Osteocyte (in vitro differentiated cells): ENCODE measurements at regions not wholly inside any gene's neighbourhood (a gene's known extent, or its start where the extent isn't known, plus 50 kb on each side); places are given as distances from the start of the nearest gene placed in this dataset.

Source experiments
- DNase-seq: peaks from one replicate; pipeline ENCODE4 v3.0.0; 2021; ENCODE audit warnings: mixed read lengths; ENCODE audit not compliant: unreplicated experiment; ENCODE audit errors: extremely low spot score
- H3K27ac Mint-ChIP-seq: one replicate; pipeline ENCODE4 v1.8.0; 2021; ENCODE audit warnings: mild to moderate bottlenecking, mixed read lengths; ENCODE audit not compliant: unreplicated experiment
- H3K27me3 Mint-ChIP-seq: one replicate; pipeline ENCODE4 v1.8.0; 2021; ENCODE audit warnings: mixed read lengths; ENCODE audit not compliant: unreplicated experiment
- H3K36me3 Mint-ChIP-seq: one replicate; pipeline ENCODE4 v1.8.0; 2021; ENCODE audit warnings: mixed read lengths; ENCODE audit not compliant: unreplicated experiment
- H3K4me1 Mint-ChIP-seq: one replicate; pipeline ENCODE4 v1.8.0; 2021; ENCODE audit warnings: mixed read lengths; ENCODE audit not compliant: unreplicated experiment
- H3K4me3 Mint-ChIP-seq: one replicate; pipeline ENCODE4 v1.8.0; 2021; ENCODE audit warnings: mild to moderate bottlenecking, moderate library complexity, mixed read lengths; ENCODE audit not compliant: unreplicated experiment
- H3K9me3 Mint-ChIP-seq: one replicate; pipeline ENCODE4 v1.8.0; 2021; ENCODE audit warnings: mixed read lengths; ENCODE audit not compliant: unreplicated experiment
- CTCF ChIP-seq: fragments of 200-600 bp; sonication (generic); IDR thresholded peaks from 2 replicates; pipeline ENCODE4 v1.5.0; 2021; ENCODE audit warnings: antibody characterized with exemption, mild to moderate bottlenecking, moderate library complexity

DNA sequence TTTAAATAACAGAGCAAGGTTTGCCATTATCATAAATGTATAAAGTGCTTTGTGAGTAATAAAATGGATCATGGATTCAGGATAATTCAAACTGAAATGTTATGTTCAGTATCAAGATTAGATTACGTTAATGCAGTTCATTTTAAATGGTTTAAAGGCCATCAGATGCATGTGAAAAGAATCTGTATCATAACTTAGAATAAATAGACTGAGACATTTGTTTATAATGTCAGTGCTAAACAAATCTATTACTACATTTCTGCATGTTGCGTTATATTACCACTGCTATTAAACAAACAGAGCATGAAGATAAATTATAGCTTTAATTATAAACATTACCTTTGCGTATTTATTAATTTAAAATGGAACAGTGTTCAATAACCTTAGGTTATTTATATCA, 160.2 kb downstream of the TOX3 start:
- no peaks in the 10 kb centered on the region for H3K36me3 Mint-ChIP-seq
- no peaks in the 10 kb centered on the region for H3K4me1 Mint-ChIP-seq
- no peak for DNase-seq
- no peak overlapping the region for H3K4me3 Mint-ChIP-seq
- no peak overlapping the region for H3K27ac Mint-ChIP-seq
- peaks cover 7% of the 10 kb centered on the region for H3K27me3 Mint-ChIP-seq
- no peaks in the 10 kb centered on the region for H3K9me3 Mint-ChIP-seq
- no peak for TF ChIP-seq CTCF

DNA sequence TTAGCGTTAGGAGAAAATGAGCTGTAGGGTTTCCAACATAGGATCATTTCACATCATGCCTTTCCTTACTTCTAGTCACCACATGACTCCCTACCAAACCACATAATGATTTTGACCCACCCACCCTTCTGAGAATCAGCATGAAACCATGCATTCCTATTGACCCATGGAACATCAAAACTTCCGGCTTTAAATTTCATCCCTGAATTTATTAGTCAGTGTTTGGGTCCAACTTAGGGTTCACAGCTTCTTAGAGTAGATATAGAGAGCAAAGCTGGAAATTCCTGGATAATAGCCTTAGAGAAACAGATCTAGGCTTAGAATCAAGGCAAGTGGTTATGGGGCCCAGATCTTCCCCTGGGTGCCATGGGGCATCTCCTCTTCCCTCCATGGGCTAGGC, 162.6 kb downstream of the TOX3 start:
- no peak for TF ChIP-seq CTCF
- Mint-ChIP-seq H3K4me3 (no peak overlapping the region), H3K4me1 (no peaks in the 10 kb centered on the region), H3K27me3 (peaks cover 1% of the 10 kb centered on the region), H3K27ac (no peak overlapping the region), H3K9me3 (peaks cover under 1% of the 10 kb centered on the region), H3K36me3 (no peaks in the 10 kb centered on the region)
- no peak for DNase-seq

DNA sequence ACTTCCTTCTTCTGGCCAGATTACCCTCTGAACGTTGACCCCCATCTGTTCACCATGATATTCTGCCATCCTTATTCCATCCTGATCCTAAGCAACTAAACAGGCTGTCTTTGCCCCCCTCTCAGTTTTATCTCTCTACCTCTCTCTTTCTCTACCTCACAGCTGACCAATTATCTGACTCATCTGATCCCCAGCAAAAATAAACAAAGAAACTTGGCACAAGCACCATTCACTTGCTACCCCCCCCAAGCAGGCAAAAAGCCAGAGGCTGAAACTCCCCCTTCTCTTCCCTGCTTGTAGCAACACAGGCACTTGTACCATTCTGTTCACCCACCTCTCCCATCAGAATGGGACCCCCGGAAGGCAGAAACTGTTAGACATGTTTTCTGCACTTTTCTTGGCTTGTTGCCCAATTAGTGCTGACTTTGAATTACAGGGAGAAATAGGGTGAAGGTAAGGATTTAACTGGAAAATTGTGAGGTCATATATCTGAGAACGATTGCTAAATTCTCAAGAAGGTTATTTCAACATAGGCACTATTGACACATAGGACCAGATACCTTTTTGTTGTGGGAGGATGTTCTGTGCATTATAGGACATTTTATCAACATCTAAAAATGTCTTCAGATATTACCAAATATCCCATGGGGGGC, 163.2 kb downstream of the TOX3 start:
- Mint-ChIP-seq H3K27me3 (no peaks in the 10 kb centered on the region), H3K36me3 (no peaks in the 10 kb centered on the region), H3K27ac (no peak overlapping the region), H3K4me1 (no peaks in the 10 kb centered on the region), H3K4me3 (no peak overlapping the region), H3K9me3 (peaks cover 4% of the 10 kb centered on the region)
- no peak for DNase-seq
- no peak for TF ChIP-seq CTCF

- no peak for DNase-seq
- Mint-ChIP-seq H3K9me3 (peaks cover 4% of the 10 kb centered on the region), H3K27me3 (no peaks in the 10 kb centered on the region), H3K36me3 (no peaks in the 10 kb centered on the region), H3K4me3 (no peak overlapping the region), H3K4me1 (no peaks in the 10 kb centered on the region), H3K27ac (no peak overlapping the region)
- no peak for TF ChIP-seq CTCF
These were observed 163.8 kb downstream of the TOX3 start for GRCh38 chr16:52383119-52383518.

GRCh38 chr16:52379551-52379950, 167.4 kb downstream of the TOX3 start:
- H3K4me3 Mint-ChIP-seq = no peak overlapping the region
- H3K27ac Mint-ChIP-seq = no peak overlapping the region
- no peaks in the 10 kb centered on the region for H3K36me3 Mint-ChIP-seq
- no peak for TF ChIP-seq CTCF
- H3K4me1 Mint-ChIP-seq = no peaks in the 10 kb centered on the region
- H3K27me3 Mint-ChIP-seq = no peaks in the 10 kb centered on the region
- peaks cover 4% of the 10 kb centered on the region for H3K9me3 Mint-ChIP-seq
- DNase-seq = no peak
